ENCODE measurements at regions not wholly inside any gene's neighbourhood (a gene's known extent, or its start where the extent isn't known, plus 50 kb on each side); places are given as distances from the start of the nearest gene placed in this dataset.

GRCh38 chr12:13591059-13591458 lies 390.3 kb downstream of the GRIN2B start:
- no peaks in the 10 kb centered on the region for H3K4me1 ChIP-seq (ENCODE audit: low read depth, poor library complexity, severe bottlenecking)
- H3K79me2 ChIP-seq (ENCODE audit: insufficient read depth, low read depth) = no peaks in the 10 kb centered on the region
- H3K4me3 ChIP-seq (IDR thresholded peaks at IDR 0.05; ENCODE audit: insufficient read depth, low read depth, low read length) = no peak overlapping the region
- no peaks in the 10 kb centered on the region for H3K27me3 ChIP-seq (ENCODE audit: insufficient read depth, low read depth)
- H3K36me3 ChIP-seq (ENCODE audit: insufficient read depth) = no peaks in the 10 kb centered on the region
- H4K20me1 ChIP-seq (ENCODE audit: insufficient read depth) = no peaks in the 10 kb centered on the region
- no peak overlapping the region for H3K9ac ChIP-seq
- H2AFZ ChIP-seq (ENCODE audit: low read depth) = no peak overlapping the region
- no peak overlapping the region for H3K27ac ChIP-seq
- TF ChIP-seq CTCF (conservative IDR thresholded peaks at IDR 0.05; ENCODE audit: low read depth, low read length) = no peak
- H3K4me2 ChIP-seq = no peak overlapping the region

GRCh38 chr12:13588574-13588973 lies 392.0 kb downstream of the EMP1 start:
- Histone ChIP-seq H3K4me2 (no peak overlapping the region), H4K20me1 (ENCODE audit: insufficient read depth) (no peaks in the 10 kb centered on the region)

GRCh38 chr12:13587721-13588390 lies 391.3 kb downstream of the EMP1 start:
- H3K4me2 ChIP-seq = no peak overlapping the region
- TF ChIP-seq CTCF (conservative IDR thresholded peaks at IDR 0.05; ENCODE audit: low read depth, low read length) = no peak
- H4K20me1 ChIP-seq (ENCODE audit: insufficient read depth) = no peaks in the 10 kb centered on the region
- H2AFZ ChIP-seq (ENCODE audit: low read depth) = no peak overlapping the region
- H3K4me1 ChIP-seq (ENCODE audit: low read depth, poor library complexity, severe bottlenecking) = no peaks in the 10 kb centered on the region
- no peak overlapping the region for H3K4me3 ChIP-seq (IDR thresholded peaks at IDR 0.05; ENCODE audit: insufficient read depth, low read depth, low read length)
- H3K27me3 ChIP-seq (ENCODE audit: insufficient read depth, low read depth) = no peaks in the 10 kb centered on the region
- H3K36me3 ChIP-seq (ENCODE audit: insufficient read depth) = no peaks in the 10 kb centered on the region
- no peak overlapping the region for H3K27ac ChIP-seq
- H3K9ac ChIP-seq = no peak overlapping the region
- no peaks in the 10 kb centered on the region for H3K79me2 ChIP-seq (ENCODE audit: insufficient read depth, low read depth)

More at GRCh38 chr12:13588574-13588973, 392.0 kb downstream of the EMP1 start:
- Histone ChIP-seq H3K9ac (no peak overlapping the region), H3K27ac (no peak overlapping the region), H3K27me3 (ENCODE audit: insufficient read depth, low read depth) (no peaks in the 10 kb centered on the region), H3K4me1 (ENCODE audit: low read depth, poor library complexity, severe bottlenecking) (no peaks in the 10 kb centered on the region), H3K79me2 (ENCODE audit: insufficient read depth, low read depth) (no peaks in the 10 kb centered on the region), H2AFZ (ENCODE audit: low read depth) (no peak overlapping the region), H3K36me3 (ENCODE audit: insufficient read depth) (no peaks in the 10 kb centered on the region), H3K4me3 (IDR thresholded peaks at IDR 0.05; ENCODE audit: insufficient read depth, low read depth, low read length) (no peak overlapping the region)
- no peak for TF ChIP-seq CTCF (conservative IDR thresholded peaks at IDR 0.05; ENCODE audit: low read depth, low read length)

- TF ChIP-seq CTCF (conservative IDR thresholded peaks at IDR 0.05; ENCODE audit: low read depth, low read length) = no peak
- Histone ChIP-seq H2AFZ (ENCODE audit: low read depth) (no peak overlapping the region), H3K4me2 (no peak overlapping the region), H3K36me3 (ENCODE audit: insufficient read depth) (no peaks in the 10 kb centered on the region), H3K27me3 (ENCODE audit: insufficient read depth, low read depth) (no peaks in the 10 kb centered on the region), H4K20me1 (ENCODE audit: insufficient read depth) (no peaks in the 10 kb centered on the region), H3K27ac (no peak overlapping the region), H3K79me2 (ENCODE audit: insufficient read depth, low read depth) (no peaks in the 10 kb centered on the region), H3K4me1 (ENCODE audit: low read depth, poor library complexity, severe bottlenecking) (no peaks in the 10 kb centered on the region), H3K9ac (no peak overlapping the region), H3K4me3 (IDR thresholded peaks at IDR 0.05; ENCODE audit: insufficient read depth, low read depth, low read length) (no peak overlapping the region)
Measured at GRCh38 chr12:13586361-13586760, 389.8 kb downstream of the EMP1 start.
